Vagina (tissue), 2 donors: ENCODE measurements at regions not wholly inside any gene's neighbourhood (a gene's known extent, or its start where the extent isn't known, plus 50 kb on each side); places are given as distances from the start of the nearest gene placed in this dataset.

Experiments used
- CTCF ChIP-seq, 3 experiments: fragments of 450-650 bp in 2 of 3; fragments of 200-600 bp in 1 of 3; sonication (generic) in 1 of 3; IDR thresholded peaks; one replicate each; pipeline ENCODE4 v1.5.1; 2017 to 2019; ENCODE audit warnings: antibody characterized with exemption in 3 of 3, mild to moderate bottlenecking in 2 of 3, moderate library complexity in 2 of 3
- POLR2A ChIP-seq, 2 donors: fragments of 450-650 bp; IDR thresholded peaks; one replicate each; pipeline ENCODE4 v1.6.1; 2017; ENCODE audit warnings: antibody characterized with exemption in 2 of 2, mild to moderate bottlenecking in 2 of 2, moderate library complexity in 2 of 2

- no peak for TF ChIP-seq CTCF (IDR thresholded peaks at IDR 0.05)
- no peak for TF ChIP-seq POLR2A (IDR thresholded peaks at IDR 0.05)
Measured at GRCh38 chr7:34438436-34438835, 219.6 kb upstream of the NPSR1 start.
